HG03039 (cell line): ENCODE measurements at regions not wholly inside any gene's neighbourhood (a gene's known extent, or its start where the extent isn't known, plus 50 kb on each side); places are given as distances from the start of the nearest gene placed in this dataset.

ENCODE experiments used
- ATAC-seq: cut with Tn5 transposase; IDR thresholded peaks from one replicate; pipeline ENCODE4 v1.9.1; 2021; ENCODE audit warnings: mild to moderate bottlenecking, moderate library complexity; ENCODE audit not compliant: unreplicated experiment

DNA sequence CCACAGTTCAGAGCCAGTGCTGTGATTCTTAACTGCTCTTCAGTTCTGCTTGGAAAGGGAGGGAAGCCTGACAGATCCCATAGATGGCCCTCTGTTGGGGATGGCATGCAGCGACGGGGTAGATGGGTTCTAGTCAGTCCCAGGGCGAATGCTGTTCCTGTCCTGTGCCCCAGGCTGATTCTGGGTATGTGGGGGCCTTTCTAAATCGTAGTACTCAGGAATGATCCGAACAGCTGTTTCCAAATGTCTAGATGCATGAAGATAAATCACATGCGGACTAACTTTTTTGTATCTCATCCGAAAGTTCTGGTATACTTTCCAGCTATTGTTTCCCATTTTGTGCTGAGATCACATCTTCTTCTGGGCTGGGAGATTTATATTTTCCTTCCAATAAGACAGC is 186.0 kb upstream of the MKI67 start:
- ATAC-seq = no peak

DNA sequence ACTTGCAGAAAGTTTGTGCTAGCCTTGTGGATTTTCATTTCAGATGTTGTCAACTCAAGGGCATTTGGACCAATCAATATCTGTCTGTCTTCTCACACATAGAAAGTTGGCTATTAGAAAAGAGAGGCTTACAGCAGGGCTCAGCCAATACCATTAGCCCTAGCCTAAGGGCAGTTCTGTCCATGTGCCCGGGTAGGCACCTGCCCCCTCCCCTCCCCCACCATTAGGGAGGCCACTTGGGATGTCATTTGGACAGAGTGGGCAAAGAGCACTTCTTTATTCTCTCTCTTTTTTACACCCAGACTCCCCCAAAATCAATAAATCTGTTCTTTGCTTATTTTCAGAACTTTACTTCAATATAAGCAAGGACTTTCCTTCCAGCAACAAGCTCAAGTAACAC is 188.5 kb upstream of the MKI67 start:
- ATAC-seq = no peak

DNA sequence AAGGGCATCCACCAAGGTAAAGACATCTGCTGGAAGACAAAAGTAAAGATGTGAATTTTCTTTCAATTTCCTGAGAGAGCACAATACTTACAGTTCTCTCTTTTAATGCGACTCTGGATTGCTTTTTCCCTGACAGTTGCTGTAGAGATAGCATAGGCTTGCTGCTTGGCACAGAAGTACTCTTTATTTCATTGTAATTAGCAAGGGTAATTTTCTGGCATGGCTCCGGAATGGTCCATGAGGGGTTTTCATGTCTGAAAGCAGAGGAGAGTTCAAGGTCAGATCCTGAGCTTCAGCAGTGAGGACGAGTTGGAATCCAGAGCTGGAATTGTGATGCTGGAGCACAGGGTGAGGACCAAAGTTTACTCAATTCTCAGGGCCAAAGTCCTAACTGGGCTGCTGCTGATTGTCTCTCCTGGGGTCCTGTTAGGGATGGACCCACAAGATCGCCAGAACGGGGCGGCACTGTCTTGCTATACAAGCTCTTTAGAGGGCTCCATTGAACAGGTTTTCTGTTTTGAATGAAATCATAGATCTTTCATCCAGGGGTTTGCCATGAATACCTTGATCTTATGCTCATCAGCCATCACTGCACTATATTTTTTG is 190.0 kb upstream of the MKI67 start:
- no peak for ATAC-seq

DNA sequence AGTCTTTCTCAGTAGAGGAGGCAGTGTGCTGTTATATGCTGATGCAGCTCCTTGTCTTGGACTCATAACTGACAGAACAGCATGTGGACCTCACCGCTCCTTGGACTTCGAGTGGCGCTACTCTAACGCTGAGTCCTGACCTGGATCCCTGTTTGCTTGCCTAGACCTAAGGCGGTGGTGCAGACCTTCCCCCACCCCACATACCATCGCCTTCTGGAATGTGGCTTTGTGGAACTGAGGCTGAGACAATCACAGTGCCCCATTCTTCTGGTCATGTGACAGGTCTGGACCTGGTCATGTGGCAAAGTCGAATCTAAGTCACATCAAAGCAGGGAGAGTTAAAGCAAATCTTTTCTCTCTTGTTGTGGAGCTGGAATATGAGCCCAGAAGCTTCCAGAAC is 190.7 kb upstream of the MKI67 start:
- ATAC-seq = no peak

DNA sequence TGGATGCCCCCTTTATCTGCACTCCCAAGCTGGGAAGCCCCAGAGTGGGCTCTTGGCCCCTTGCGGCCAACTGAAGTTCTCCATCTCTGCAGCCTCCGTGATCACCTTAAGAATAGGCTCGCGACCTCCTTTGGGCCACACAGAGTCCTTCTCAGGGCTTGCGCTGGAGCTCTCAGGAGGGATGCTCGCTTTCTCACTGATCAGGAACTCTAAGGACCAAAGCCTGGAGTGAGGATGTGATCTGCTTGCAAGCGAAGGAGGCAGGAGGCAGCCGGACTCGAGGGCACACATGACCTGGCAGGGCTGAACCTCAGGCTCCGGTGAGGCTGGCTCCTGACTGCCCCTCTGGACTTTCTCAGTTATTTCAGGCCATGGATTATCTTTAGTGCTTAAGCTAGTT is 192.1 kb upstream of the MKI67 start:
- ATAC-seq = no peak

DNA sequence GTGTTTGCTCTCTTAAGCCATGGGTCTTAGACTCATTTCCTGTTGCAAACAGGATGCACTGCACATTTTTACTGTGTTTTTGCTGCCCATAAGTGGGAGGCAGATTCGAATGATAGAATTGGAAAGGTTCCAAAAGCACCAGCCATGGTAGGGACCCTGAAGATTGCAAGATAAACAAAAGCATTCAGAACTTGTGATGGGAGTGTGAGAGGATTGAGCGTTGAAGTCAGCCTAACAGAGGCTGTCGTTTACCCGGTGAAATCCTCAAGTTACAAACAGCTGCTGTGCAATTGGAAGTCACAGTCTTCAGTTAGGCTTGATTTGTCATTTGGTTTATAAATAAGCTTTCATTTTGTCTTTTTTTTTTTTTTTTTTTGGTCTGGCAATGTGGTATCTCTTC is 192.7 kb upstream of the MKI67 start:
- ATAC-seq = no peak

DNA sequence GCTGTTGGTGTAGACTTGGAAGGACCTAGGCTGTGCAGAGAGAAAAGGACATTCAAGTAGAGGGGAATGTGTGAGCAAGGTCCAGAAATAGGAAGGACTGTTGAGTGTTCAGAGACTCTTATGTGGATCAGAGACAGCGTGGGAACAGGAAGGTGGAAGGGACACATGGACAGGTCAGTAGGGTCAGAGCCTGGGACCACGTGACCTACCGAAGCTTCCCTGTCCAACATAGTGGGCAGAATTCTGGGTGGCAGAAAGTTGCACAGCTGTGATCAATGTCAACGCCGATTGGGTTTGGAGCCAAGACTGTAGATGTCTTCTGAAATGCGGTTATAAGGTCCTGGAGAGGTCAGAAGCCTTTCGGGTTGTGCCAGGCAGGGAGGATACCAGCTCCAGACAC is 195.9 kb upstream of the MKI67 start:
- no peak for ATAC-seq

DNA sequence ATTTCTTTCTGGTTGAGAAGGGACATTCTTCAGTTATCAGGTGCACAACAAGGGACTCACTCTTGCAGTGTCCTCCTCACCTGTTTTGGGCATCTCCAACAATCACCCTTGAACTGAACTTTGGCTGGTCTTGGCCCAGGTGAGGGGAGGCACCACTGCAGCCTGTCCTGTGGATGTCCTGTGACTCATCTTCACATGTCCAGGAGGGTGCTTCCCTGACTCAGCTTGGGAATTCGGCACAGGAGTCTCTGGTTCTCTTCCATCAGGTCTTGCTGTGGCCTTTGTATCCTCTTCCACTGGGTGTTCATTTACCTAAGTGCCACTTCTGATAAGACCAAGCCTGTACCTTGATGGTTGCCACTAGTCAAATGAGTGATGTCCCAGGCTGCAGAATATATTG is 196.7 kb upstream of the MKI67 start:
- no peak for ATAC-seq

DNA sequence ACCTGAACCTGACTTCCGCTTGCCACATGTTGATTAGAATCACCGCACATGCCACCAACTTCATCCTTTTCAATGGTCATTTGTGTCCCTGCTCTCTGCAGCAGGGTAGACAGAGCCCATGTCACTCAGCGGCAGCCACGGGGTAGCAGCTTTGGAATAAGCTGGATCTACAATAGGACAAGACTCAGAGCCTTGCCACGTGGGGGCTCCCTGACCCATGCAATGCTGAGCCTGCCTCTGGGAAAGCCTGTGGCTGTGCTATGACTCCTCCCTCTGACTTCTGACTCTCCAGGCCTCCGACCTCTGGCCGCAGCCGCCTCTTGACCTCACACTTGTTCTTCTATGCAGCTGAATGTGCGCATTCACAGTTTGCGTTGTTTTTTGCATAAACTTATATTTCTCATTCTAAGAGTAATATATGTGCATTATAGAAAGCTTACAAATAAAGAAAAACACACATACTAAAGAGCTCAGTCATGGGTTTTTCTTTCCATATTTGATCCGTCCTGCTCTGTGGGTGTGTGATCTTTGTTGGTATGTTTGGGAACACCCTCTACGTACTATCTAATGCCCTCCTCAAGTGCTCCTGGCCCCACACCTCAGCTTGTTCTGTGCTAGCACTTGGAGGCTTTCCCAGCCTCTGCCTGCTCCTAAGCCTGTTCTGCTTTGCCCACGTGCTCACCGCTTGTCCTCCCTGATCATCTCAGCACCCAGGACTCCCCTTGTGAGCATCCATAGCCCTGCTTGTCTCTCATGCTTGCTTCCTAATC is 198.0 kb upstream of the MKI67 start:
- no peak for ATAC-seq

DNA sequence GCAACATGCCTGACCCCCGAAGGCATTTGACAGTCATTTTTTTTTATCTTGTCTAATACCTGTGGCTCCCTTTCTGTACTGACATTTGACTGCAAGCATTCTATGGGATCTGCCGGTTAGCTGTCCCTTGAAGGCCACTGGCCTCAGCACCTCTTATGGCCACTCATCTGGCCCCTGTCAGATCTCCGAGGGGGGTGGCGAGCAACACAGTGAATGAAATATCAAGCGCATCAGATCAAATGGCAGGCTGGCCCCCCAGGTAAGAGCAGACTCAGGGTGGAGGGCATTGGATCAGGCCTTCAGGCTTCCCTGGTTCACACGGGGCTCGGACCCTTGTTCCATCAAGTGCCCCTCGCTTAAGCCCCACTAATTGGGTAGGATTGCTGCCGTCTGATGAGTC is 199.6 kb upstream of the MKI67 start:
- ATAC-seq = no peak

DNA sequence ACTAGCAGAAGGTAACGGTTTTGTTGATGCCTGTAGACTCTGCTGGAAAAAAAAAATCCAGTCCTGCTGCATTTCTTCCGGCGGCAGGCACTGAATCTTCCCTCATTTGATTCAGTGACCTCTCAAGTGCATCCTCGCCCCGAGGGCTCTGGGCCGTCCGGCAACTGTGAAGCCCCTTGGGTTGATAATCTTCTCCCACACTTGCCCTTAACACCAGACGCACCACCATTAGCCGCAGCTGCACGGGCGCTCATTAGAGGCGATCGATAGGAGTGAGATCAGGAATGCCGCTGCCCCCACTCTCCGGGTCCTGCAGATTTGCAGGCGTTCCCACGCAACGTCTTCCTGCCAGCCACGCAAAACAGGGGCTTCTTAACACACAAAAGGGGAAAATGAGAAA is 200.0 kb upstream of the MKI67 start:
- no peak for ATAC-seq

DNA sequence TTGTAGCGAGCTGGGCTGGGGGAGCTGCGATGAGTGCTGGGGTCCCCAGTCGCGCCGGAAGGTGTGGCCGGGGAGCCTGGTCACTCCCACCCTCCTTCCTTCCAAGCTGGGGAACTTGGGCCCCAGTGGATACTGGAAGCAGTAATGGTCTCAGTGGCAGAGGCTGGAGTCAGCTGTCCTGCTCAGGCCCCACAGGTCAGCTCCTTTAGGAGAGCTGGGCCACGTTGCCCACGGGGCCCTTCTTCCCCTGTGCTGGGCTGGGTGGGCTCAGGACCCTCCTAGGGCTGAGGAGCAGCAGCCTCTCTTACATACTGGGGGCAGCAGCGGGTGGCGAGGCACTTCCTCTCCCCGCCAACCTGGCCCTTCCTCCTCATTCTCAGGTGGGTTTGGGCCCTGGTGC is 200.6 kb upstream of the MKI67 start:
- ATAC-seq = no peak

DNA sequence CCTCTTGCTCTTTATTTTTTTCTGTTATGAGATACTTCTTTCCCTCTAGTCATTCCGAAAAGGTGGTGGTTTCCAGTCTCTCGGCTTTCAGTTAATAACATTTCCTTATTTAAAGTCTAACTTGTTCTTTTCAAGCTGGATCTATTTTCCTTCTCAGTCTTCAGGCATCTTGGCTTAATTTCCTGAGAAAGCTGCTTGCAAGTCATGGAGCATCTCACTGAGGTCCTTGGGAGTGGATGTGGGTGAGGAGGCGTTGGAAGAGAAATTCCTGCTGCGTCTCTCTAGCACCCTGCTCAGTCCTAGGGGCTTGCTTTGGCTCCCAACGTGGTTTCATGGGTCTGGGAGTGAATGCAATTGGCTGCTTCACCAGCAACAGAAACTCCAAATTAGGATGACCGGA is 210.2 kb upstream of the MKI67 start:
- ATAC-seq = no peak

DNA sequence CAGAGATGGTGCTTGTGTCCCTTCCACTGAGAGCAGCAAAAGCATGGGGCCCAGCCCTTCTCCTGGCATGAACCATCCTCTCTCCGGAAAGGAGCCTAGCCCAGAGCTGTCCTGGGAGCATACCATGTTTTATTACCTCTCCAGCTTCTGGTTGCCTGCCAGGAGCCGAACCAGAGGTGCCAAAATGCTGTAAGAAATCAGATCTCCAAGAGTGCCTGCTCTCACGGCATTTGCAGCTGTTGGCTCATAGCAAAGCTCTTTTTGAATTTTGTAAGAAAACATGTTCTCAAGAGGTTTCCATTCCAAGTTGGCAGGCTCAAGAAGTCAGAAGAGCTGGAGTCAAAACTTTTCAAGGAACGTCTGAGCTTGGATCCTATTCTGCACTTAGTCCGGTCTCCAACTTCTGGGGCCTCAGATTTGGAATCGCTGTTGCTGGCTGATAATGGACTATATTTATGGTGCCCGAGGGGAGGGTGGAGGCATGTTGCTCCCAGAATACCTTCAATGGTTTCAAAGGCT is 211.7 kb upstream of the MKI67 start:
- no peak for ATAC-seq

DNA sequence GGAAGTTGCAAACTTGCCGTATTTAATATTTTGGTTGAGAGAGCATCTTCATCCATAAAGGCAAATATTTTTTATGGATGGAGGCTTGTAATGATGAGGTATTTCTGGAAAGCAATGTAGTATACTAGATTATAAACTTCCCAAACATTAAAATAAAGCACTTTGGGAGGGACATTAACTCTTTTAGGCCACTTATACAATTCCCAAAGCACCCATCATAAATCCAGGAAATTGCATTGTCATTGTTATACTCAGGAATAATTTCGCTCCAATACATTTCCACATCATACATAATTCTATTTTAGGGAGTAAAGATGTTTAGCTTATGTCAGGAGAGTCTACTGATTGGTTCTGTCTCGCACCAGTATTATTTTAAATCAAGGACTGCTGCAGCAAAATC is 212.7 kb upstream of the MKI67 start:
- no peak for ATAC-seq

DNA sequence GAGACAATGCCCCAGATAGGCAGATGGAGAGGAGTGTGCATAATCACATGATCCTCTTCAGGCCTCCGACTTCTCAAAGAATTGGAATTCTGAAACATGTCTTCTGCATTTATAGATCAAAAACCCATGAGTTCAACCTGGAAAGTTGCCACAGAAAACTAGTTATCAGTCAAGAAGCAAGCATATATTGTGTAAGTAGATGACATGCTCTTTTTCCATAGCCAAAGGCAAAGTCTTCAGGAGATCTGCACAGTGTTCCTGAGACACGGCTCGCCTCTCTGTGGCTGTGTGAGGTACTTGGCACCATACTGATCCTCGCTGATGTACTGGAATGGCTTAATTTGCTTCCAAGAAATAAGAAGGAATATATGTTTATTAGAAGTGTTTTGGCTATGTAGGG is 213.5 kb upstream of the MKI67 start:
- ATAC-seq = no peak

DNA sequence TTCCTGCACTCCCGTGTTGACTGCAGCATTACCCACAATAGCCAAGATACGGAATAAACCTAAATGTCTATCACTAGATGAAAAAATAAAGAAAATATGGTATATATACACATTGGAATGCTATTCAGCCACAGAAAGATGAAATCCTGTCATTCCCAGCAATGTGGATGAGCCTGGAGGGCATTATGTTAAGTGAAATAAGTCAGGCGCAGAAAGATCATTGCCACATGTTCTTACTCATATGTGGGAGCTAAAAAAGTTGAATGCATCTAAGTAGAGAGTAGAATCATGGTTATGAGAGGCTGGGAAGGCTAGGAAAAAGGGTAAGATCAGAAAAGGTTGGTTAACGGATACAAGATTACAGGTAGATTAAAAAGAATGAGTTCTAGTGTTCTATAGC is 219.1 kb upstream of the MKI67 start:
- no peak for ATAC-seq

DNA sequence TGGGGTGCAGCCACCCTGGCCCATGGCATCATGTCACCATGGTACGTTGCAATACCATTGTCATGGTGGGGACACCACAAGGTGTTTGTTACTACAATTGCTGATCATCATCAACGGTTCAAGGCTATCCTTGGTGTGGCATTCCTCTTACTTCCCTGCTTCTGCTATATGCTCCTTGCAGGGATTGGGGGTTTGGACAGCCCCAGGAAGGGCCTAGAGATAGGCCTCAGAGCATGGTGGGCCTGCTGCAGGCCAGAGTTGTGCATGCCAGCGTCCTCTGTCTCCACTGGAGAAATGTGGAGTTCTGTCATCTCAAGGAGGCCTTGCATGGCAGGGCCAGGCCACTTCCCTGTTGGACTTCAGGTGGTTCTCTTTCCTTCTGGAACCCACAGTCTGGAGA is 234.6 kb upstream of the MKI67 start:
- ATAC-seq = no peak

DNA sequence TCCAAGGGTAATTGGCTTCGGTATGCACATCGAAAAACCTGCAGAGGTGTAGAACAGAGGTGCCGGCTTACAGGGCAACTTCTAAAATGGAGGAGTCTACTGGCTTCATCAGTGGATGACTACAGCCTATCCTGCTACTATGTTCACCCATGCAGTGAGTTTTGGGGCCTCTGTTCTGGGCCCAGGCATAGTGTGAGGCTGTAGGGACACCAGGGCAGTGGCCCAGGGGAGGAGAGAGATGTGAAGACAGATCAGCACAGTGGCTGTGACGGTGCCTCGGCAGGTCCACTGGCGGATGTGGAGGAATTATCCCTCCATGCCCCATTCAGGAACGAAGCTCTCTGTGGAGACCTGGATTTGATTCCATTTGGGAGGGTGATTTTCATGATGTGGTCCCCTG is 235.3 kb upstream of the MKI67 start:
- ATAC-seq = no peak

DNA sequence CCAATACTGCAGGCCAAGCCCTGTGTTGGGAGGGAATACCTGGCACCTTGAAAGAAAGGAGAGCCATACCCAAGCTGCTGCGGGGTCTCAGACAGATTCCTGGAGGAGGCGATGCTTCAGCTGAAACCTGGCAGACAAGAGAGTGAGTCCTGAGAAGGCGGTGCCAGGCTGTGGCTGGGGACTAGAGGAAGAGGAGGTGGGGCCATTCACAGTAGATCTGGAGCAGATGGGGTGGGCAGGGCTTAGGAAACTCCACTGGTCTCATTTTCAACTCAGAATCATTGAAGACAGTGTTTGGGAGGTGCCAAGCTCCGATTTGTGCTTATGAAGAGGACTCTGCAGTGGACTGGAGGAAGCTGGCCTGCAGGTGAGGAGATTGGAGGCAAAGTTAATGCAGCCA is 236.3 kb upstream of the MKI67 start:
- no peak for ATAC-seq

DNA sequence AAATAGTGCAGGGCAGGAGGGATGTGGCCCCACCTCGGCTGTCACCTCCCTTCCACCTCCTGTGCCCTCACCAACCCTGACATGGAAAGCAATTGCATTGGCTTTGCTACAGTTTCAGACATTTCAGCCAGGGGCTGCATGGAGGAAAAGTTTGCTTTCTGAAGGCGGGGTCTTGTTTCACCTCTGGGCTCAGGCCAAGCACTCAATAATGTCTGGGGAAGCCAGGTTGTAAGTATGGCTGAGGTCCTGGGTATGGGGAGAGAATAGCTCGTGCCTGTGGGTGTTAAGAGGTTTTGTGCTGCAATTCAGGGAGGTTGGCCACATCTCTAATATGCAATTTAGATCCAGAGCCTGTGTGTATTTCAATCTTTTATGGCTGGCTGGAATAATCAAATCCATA is 238.4 kb upstream of the MKI67 start:
- no peak for ATAC-seq

DNA sequence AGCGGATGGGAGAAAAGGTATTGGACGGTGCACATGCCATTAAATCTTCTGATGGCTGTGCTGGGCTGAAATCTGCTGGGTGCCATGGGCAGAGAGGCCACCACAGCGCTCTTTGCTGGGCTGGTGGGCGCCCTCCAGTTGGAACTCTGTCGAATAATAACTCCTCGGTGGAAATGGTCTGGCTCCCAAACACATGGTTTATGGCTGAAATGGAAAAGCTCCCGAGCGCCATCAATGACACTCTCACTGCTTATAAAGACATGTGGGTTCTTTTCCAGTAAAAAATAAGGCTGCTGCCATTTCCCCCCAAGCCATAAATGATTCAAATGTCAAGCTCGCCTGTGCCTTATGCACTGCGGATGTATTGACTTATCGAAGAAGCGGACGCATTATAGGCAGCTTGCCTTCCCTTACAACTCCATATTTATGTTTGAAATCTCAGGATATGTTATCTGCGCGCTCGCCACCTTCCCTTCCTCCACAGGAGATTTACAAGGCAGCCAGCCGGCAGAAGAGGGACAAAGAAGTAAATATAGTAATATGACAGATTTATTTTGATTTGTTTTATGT is 239.0 kb upstream of the MKI67 start:
- ATAC-seq = no peak
